HCT116 (cell line): ENCODE measurements at regions not wholly inside any gene's neighbourhood (a gene's known extent, or its start where the extent isn't known, plus 50 kb on each side); places are given as distances from the start of the nearest gene placed in this dataset.
A peak's percentile ranks its signal among the peaks of the same experiment; 100 is the strongest.

Experiments
- ATAC-seq: fragments of 200-7000 bp; cut with Tn5 transposase; 2 replicates; pipeline ENCODE4 v1.9.1; 2020; ENCODE audit warnings: mild to moderate bottlenecking, moderate library complexity
- BruUV-seq: library from RNA; stranded (reverse); fragments of 400-500 nt; replicated peaks from 2 replicates; lab custom pipeline; 2021; lab: Mats Ljungman, UMichigan
- CTCF ChIA-PET: fragments of 300-600 bp; sonication (Branson Sonifier 250); formaldehyde crosslinking; loops from one replicate; lab custom pipeline; 2021; ENCODE audit warnings: antibody characterized with exemption; lab: Charles Lee
- POLR2A ChIA-PET: fragments of 300-600, 350-600 bp; sonication (Branson Sonifier 250); formaldehyde crosslinking; loops from one replicate; lab custom pipeline; 2021; ENCODE audit warnings: antibody characterized with exemption; lab: Charles Lee
- RAD21 ChIA-PET, 2 experiments: fragments of 300-600 bp; sonication (Branson Sonifier 250); formaldehyde crosslinking; loops; one replicate each; lab custom pipeline; 2023; ENCODE audit warnings: low total read pairs in 2 of 2; ENCODE audit not compliant: uncharacterized antibody in 2 of 2, unreplicated experiment in 2 of 2, low non-redundant PET in 1 of 2; lab: Charles Lee
- DNase-seq: peaks from one replicate; pipeline ENCODE4 v3.0.0-alpha.2; 2010; ENCODE audit warnings: low read depth, low spot score
- H2AFZ ChIP-seq: fragments of 200-600 bp; shearing (Covaris generic), sonication (generic); 2 replicates; pipeline ENCODE4 v1.6.1; 2017; ENCODE audit warnings: low read depth, mixed run types, mixed read lengths, antibody characterized with exemption, low read length; ENCODE audit not compliant: poor library complexity, severe bottlenecking
- H3K27ac ChIP-seq: 2 replicates; pipeline ENCODE4 v1.5.1; 2012; ENCODE audit warnings: low read depth, low read length
- H3K27me3 ChIP-seq: fragments of 200-600 bp; sonication (generic); 2 replicates; pipeline ENCODE4 v1.6.1; 2016; ENCODE audit warnings: mixed run types, low read length, mixed read lengths; ENCODE audit not compliant: insufficient read depth
- H3K36me3 ChIP-seq, 2 experiments: fragments of 200-500 bp in 1 of 2; fragments of 200-600 bp in 1 of 2; sonication (Bioruptor generic) in 1 of 2; sonication (generic) in 1 of 2; 2 replicates each; pipeline versions ENCODE4 v1.5.1 to v1.6.1; 2014 to 2016; ENCODE audit warnings: low read length in 2 of 2, inconsistent platforms in 1 of 2, mixed read lengths in 1 of 2, mixed run types in 1 of 2; ENCODE audit not compliant: insufficient read depth in 2 of 2, control insufficient read depth in 1 of 2
- H3K4me1 ChIP-seq, 2 experiments: fragments of 200-600 bp in 1 of 2; sonication (generic) in 1 of 2; 2 replicates each; pipeline versions ENCODE4 v1.5.1 to v1.6.1; 2012 to 2017; ENCODE audit warnings: low read length in 2 of 2, inconsistent platforms in 1 of 2, mild to moderate bottlenecking in 1 of 2, mixed read lengths in 1 of 2, mixed run types in 1 of 2, moderate library complexity in 1 of 2; ENCODE audit not compliant: insufficient read depth in 2 of 2, control insufficient read depth in 1 of 2
- H3K4me2 ChIP-seq: fragments of 200-600 bp; sonication (generic); 2 replicates; pipeline ENCODE4 v1.6.1; 2017; ENCODE audit warnings: mixed run types, low read length, mixed read lengths
- H3K4me3 ChIP-seq, 2 experiments: fragments of 200-600 bp in 1 of 2; sonication (generic) in 1 of 2; replicated peaks in 1 of 2; 2 replicates each; pipeline ENCODE4 v1.5.1; 2011 to 2016; ENCODE audit warnings: low read length in 2 of 2, control low read depth in 1 of 2, low read depth in 1 of 2, mild to moderate bottlenecking in 1 of 2, mixed read lengths in 1 of 2, mixed run types in 1 of 2
- H3K79me2 ChIP-seq: fragments of 200-600 bp; sonication (generic); 2 replicates; pipeline ENCODE4 v1.6.1; 2017; ENCODE audit warnings: mild to moderate bottlenecking, mixed run types, low read length, moderate library complexity, mixed read lengths; ENCODE audit not compliant: insufficient read depth
- H3K9ac ChIP-seq: fragments of 200-600 bp; sonication (generic); 2 replicates; pipeline ENCODE4 v1.6.1; 2016; ENCODE audit warnings: low read length, mixed read lengths
- H3K9me2 ChIP-seq: fragments of 200-600 bp; sonication (generic), shearing (Covaris generic); 2 replicates; pipeline ENCODE4 v1.6.1; 2017; ENCODE audit warnings: mixed run types, mild to moderate bottlenecking, moderate library complexity; ENCODE audit not compliant: insufficient read depth
- H3K9me3 ChIP-seq, 2 experiments: fragments of 200-500 bp in 1 of 2; fragments of 200-600 bp in 1 of 2; sonication (Bioruptor generic) in 1 of 2; sonication (generic) in 1 of 2; 2 replicates each; pipeline ENCODE4 v1.6.1; 2014 to 2017; ENCODE audit warnings: low read length in 2 of 2, mixed read lengths in 2 of 2, inconsistent platforms in 1 of 2, low read depth in 1 of 2, mild to moderate bottlenecking in 1 of 2, mixed run types in 1 of 2, moderate library complexity in 1 of 2; ENCODE audit not compliant: control insufficient read depth in 1 of 2, insufficient read depth in 1 of 2
- H4K20me1 ChIP-seq: fragments of 200-600 bp; sonication (generic), shearing (Covaris generic); 2 replicates; pipeline ENCODE4 v1.6.1; 2017; ENCODE audit warnings: mixed run types, mild to moderate bottlenecking, moderate library complexity; ENCODE audit not compliant: insufficient read depth
- EZH2 ChIP-seq: fragments of 200-600 bp; sonication (generic); IDR thresholded peaks from 2 replicates; pipeline ENCODE4 v1.6.1; 2017; ENCODE audit warnings: antibody characterized with exemption, mixed run types
- EZH2phosphoT487 ChIP-seq: fragments of 200-600 bp; IDR thresholded peaks from 2 replicates; pipeline ENCODE4 v1.6.1; 2018; ENCODE audit warnings: antibody characterized with exemption, borderline replicate concordance
- RAD21 ChIP-seq: IDR thresholded peaks from 2 replicates; pipeline ENCODE4 v1.6.1; 2012; ENCODE audit warnings: low read depth, mild to moderate bottlenecking
- REST ChIP-seq: IDR thresholded peaks from 2 replicates; pipeline ENCODE4 v1.6.1; 2012; ENCODE audit warnings: low read depth
- SP1 ChIP-seq: IDR thresholded peaks from 2 replicates; pipeline ENCODE4 v1.6.1; 2012; ENCODE audit warnings: low read depth
- TCF7L2 ChIP-seq: IDR thresholded peaks from 2 replicates; pipeline ENCODE4 v1.7.0; 2011; ENCODE audit warnings: borderline replicate concordance, inconsistent platforms; ENCODE audit not compliant: insufficient read depth, insufficient read length; ENCODE audit errors: extremely low read depth
- YY1 ChIP-seq: IDR thresholded peaks from 2 replicates; pipeline ENCODE4 v1.6.1; 2011; ENCODE audit warnings: low read length, low read depth, moderate library complexity, mild to moderate bottlenecking; ENCODE audit not compliant: insufficient replicate concordance; ENCODE audit errors: extremely low read depth
- ZNF274 ChIP-seq: fragments of 200-500 bp; sonication (Bioruptor generic); IDR thresholded peaks from 2 replicates; pipeline ENCODE4 v1.6.1; 2014; ENCODE audit warnings: mild to moderate bottlenecking, low read depth, low read length, inconsistent platforms
- intact Hi-C: fragments of 100-400 bp; cut with micrococcal nuclease; formaldehyde crosslinking; loops from 2 replicates; pipeline ENCODE4 v1.10.0; 2022
- TF ChIP-seq, protein P1 (sequence below), 3 experiments: fragments of 200-600 bp in 1 of 3; sonication (generic) in 1 of 3; IDR thresholded peaks in 2 of 3; conservative IDR thresholded peaks in 1 of 3; 2 replicates each; pipeline ENCODE4 v1.5.1; 2012 to 2017; ENCODE audit warnings: low read depth in 2 of 3, low read length in 2 of 3, antibody characterized with exemption in 1 of 3, borderline replicate concordance in 1 of 3, control low read depth in 1 of 3, mild to moderate bottlenecking in 1 of 3, mixed read lengths in 1 of 3, mixed run types in 1 of 3, moderate library complexity in 1 of 3; ENCODE audit not compliant: insufficient read depth in 1 of 3

- no peak overlapping the region for H3K4me2 ChIP-seq
- no peak overlapping the region for H3K9ac ChIP-seq
- no TSS peak for BruUV-seq
- no peaks in the 10 kb centered on the region for H4K20me1 ChIP-seq
- TF ChIP-seq SP1 (no peak), REST (no peak), EZH2 (no peak), ZNF274 (no peak), RAD21 (peak; percentile 43; the same call in 1 of the 2 replicates), TCF7L2 (no peak), EZH2phosphoT487 (no peak), YY1 (no peak)
- TF ChIP-seq, protein P1, sequence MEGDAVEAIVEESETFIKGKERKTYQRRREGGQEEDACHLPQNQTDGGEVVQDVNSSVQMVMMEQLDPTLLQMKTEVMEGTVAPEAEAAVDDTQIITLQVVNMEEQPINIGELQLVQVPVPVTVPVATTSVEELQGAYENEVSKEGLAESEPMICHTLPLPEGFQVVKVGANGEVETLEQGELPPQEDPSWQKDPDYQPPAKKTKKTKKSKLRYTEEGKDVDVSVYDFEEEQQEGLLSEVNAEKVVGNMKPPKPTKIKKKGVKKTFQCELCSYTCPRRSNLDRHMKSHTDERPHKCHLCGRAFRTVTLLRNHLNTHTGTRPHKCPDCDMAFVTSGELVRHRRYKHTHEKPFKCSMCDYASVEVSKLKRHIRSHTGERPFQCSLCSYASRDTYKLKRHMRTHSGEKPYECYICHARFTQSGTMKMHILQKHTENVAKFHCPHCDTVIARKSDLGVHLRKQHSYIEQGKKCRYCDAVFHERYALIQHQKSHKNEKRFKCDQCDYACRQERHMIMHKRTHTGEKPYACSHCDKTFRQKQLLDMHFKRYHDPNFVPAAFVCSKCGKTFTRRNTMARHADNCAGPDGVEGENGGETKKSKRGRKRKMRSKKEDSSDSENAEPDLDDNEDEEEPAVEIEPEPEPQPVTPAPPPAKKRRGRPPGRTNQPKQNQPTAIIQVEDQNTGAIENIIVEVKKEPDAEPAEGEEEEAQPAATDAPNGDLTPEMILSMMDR (IDR thresholded peaks at IDR 0.05 in 2 of 3, conservative IDR thresholded peaks at IDR 0.05 in 1 of 3; ENCODE audit: borderline replicate concordance in 1 of 3, insufficient read depth in 1 of 3, low read depth in 2 of 3, low read length in 2 of 3) = peak; percentile 27 to 68 (median 66); a peak in 5 of 6 replicates
- intact Hi-C loops = loop anchor here (10.0 kb wide), 2 partner anchors 242 to 362 kb away; no protein-coding TSS in a partner anchor
- ChIA-PET CTCF (no interaction called here), POLR2A (no interaction called here), RAD21 (no interaction called here)
- no peaks in the 10 kb centered on the region for H3K79me2 ChIP-seq
- ATAC-seq (peak; percentile 87), DNase-seq (peak; percentile 55)
- no peaks in the 10 kb centered on the region for H3K36me3 ChIP-seq
- no peaks in the 10 kb centered on the region for H3K4me1 ChIP-seq
- H3K4me3 ChIP-seq = no peak overlapping the region
- no peaks in the 10 kb centered on the region for H3K9me2 ChIP-seq
- H3K9me3 ChIP-seq = no peaks in the 10 kb centered on the region
- H3K27ac ChIP-seq = no peak overlapping the region
- H3K27me3 ChIP-seq = no peaks in the 10 kb centered on the region
- no peak overlapping the region for H2AFZ ChIP-seq
Observed at GRCh38 chr5:32942225-32942989, 231.3 kb downstream of the NPR3 start.
